Glutamatergic neuron (in vitro differentiated cells): ENCODE measurements at regions not wholly inside any gene's neighbourhood (a gene's known extent, or its start where the extent isn't known, plus 50 kb on each side); places are given as distances from the start of the nearest gene placed in this dataset.

Source experiments
- DNase-seq: peaks from one replicate; pipeline ENCODE4 v3.0.0; 2022
- H3K27ac Mint-ChIP-seq: one replicate; pipeline ENCODE4 v1.8.0; 2020; ENCODE audit warnings: mild to moderate bottlenecking, mixed read lengths, inconsistent platforms; ENCODE audit not compliant: unreplicated experiment
- H3K27me3 Mint-ChIP-seq: one replicate; pipeline ENCODE4 v1.8.0; 2020; ENCODE audit warnings: mild to moderate bottlenecking, moderate library complexity, mixed read lengths, inconsistent platforms; ENCODE audit not compliant: unreplicated experiment
- H3K36me3 Mint-ChIP-seq: one replicate; pipeline ENCODE4 v1.8.0; 2020; ENCODE audit warnings: mild to moderate bottlenecking, mixed read lengths, inconsistent platforms; ENCODE audit not compliant: unreplicated experiment
- H3K4me1 Mint-ChIP-seq: one replicate; pipeline ENCODE4 v1.8.0; 2020; ENCODE audit warnings: mild to moderate bottlenecking, low read depth, mixed read lengths, inconsistent platforms; ENCODE audit not compliant: unreplicated experiment
- H3K4me3 Mint-ChIP-seq: one replicate; pipeline ENCODE4 v1.8.0; 2020; ENCODE audit warnings: mild to moderate bottlenecking, mixed read lengths, inconsistent platforms; ENCODE audit not compliant: unreplicated experiment
- H3K9me3 Mint-ChIP-seq: one replicate; pipeline ENCODE4 v1.8.0; 2020; ENCODE audit warnings: mild to moderate bottlenecking, moderate library complexity, mixed read lengths, inconsistent platforms; ENCODE audit not compliant: unreplicated experiment
- TF ChIP-seq, protein P1 (sequence below): fragments of 200-600 bp; sonication (generic); IDR thresholded peaks from one replicate; pipeline ENCODE4 v1.5.0; 2021; ENCODE audit not compliant: partially characterized antibody, unreplicated experiment

DNA sequence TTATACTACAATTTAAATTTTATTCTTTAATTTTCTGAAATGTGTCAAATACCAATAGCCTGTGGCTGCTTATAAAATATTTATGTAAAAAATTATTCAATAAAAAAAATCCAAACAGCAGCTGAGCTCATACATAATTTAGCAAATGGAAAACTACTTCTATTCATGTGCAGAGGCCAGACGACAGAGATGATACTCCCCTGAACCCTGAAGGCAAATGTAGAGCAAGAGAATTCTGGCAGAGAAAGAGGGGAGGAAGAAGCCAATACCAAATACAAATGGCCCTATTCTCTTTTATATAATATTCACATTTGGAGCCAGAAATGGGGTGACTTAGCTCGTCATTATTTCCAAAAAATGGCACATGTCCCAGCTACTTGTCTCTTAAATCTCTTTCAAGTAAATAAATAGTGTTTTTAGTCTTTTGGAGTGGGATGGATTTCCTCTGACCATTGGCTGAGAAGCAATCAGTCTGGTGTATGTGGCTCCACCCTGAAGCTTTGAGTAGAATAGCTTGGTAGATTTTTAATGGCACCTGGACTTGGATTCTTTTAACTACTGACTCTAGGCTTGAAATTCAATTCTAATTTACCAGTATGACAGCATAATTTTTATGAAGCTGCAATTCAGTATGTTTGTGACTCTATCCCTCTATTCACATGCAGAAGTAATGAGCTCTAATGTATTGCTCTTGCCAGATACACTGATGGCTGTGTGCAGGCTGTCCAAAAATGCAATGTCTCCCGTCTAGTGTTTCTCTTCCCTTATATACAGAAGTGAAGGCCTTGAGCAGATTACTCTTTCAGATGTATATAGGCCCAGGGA is 113.4 kb upstream of the SCAF11 start:
- no peak for DNase-seq
- H3K27me3 Mint-ChIP-seq = no peaks in the 10 kb centered on the region
- H3K4me1 Mint-ChIP-seq = no peaks in the 10 kb centered on the region
- H3K4me3 Mint-ChIP-seq = no peak overlapping the region
- no peaks in the 10 kb centered on the region for H3K36me3 Mint-ChIP-seq
- TF ChIP-seq, protein P1, sequence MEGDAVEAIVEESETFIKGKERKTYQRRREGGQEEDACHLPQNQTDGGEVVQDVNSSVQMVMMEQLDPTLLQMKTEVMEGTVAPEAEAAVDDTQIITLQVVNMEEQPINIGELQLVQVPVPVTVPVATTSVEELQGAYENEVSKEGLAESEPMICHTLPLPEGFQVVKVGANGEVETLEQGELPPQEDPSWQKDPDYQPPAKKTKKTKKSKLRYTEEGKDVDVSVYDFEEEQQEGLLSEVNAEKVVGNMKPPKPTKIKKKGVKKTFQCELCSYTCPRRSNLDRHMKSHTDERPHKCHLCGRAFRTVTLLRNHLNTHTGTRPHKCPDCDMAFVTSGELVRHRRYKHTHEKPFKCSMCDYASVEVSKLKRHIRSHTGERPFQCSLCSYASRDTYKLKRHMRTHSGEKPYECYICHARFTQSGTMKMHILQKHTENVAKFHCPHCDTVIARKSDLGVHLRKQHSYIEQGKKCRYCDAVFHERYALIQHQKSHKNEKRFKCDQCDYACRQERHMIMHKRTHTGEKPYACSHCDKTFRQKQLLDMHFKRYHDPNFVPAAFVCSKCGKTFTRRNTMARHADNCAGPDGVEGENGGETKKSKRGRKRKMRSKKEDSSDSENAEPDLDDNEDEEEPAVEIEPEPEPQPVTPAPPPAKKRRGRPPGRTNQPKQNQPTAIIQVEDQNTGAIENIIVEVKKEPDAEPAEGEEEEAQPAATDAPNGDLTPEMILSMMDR = no peak
- no peak overlapping the region for H3K27ac Mint-ChIP-seq
- H3K9me3 Mint-ChIP-seq = peaks cover 2% of the 10 kb centered on the region

DNA sequence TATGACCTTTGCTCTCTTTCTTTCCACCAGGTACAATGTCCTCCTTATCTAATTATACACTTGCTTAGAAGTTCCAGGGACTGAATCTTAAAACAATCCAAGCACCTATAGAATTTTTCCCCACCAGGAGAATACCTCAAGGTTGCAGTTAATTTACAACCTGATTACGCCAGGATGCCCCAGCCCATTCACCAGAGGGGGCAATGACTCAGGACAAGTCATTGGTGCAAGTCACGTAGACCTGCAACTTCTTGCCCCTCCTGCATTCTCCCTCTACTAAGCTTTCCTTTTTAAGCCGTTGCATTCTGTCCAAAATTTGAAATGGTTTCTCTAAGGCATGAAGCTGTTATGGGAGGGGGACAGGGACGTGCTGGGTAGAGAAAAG is 111.1 kb upstream of the SCAF11 start:
- Mint-ChIP-seq H3K4me3 (no peak overlapping the region), H3K4me1 (no peaks in the 10 kb centered on the region), H3K27ac (no peak overlapping the region), H3K36me3 (no peaks in the 10 kb centered on the region), H3K9me3 (peaks cover 2% of the 10 kb centered on the region), H3K27me3 (no peaks in the 10 kb centered on the region)
- TF ChIP-seq, protein P1 = no peak
- DNase-seq = no peak

DNA sequence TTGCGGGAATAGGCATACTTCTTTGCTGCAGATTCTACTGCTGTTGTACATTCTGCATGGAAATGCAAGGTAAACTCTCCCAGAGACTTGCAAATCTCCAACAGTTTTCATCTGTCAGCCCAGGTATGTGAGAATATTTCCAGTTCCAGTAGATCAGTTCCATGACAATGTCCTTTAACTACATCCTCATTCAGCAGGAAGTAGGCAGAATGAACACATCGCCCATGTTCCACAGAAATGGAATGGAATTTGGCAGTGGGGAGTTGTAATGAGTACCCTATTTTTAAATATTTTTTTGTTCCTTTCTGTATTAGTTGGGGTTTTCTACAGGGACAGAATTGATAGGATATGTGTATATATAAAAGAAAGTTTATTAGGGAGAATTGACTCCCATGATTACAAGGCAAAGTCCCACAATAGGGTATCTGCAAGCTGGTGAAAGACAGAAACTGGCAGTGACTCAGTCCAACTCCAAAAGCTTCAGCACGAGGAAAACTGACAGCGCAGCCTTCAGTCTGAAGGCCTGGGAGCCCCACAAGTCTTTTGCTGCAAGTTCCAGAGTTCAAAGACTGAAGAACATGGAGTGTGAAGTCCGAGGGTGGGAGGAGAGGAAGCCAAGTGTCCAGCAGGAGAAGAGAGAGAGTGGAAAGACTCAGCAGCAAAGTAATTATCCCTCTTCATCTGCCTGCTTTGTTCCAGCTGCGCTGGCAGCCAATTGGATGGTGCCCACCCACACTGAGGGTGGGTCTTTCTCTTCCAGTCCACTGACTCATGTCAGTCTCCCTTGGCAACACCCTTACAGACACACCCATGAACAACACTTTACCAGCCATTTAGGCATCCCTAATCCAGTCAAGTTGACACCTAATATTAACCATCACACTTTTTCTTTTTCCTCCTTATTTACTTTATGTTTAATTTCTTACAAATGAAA is 110.4 kb upstream of the SCAF11 start:
- H3K27ac Mint-ChIP-seq = no peak overlapping the region
- H3K36me3 Mint-ChIP-seq = no peaks in the 10 kb centered on the region
- no peaks in the 10 kb centered on the region for H3K4me1 Mint-ChIP-seq
- H3K9me3 Mint-ChIP-seq = peaks cover 2% of the 10 kb centered on the region
- H3K4me3 Mint-ChIP-seq = no peak overlapping the region
- TF ChIP-seq, protein P1 = no peak
- no peak for DNase-seq
- H3K27me3 Mint-ChIP-seq = no peaks in the 10 kb centered on the region

GRCh38 chr12:46089414-46090162 is 99.2 kb upstream of the SCAF11 start:
- H3K4me1 Mint-ChIP-seq = no peaks in the 10 kb centered on the region
- peaks cover 9% of the 10 kb centered on the region for H3K9me3 Mint-ChIP-seq
- no peak for DNase-seq
- TF ChIP-seq, protein P1 = no peak
- no peaks in the 10 kb centered on the region for H3K27me3 Mint-ChIP-seq
- H3K4me3 Mint-ChIP-seq = no peak overlapping the region
- peaks cover 11% of the 10 kb centered on the region for H3K36me3 Mint-ChIP-seq
- H3K27ac Mint-ChIP-seq = no peak overlapping the region
